ENCODE measurements at regions not wholly inside any gene's neighbourhood (a gene's known extent, or its start where the extent isn't known, plus 50 kb on each side); places are given as distances from the start of the nearest gene placed in this dataset.

DNA sequence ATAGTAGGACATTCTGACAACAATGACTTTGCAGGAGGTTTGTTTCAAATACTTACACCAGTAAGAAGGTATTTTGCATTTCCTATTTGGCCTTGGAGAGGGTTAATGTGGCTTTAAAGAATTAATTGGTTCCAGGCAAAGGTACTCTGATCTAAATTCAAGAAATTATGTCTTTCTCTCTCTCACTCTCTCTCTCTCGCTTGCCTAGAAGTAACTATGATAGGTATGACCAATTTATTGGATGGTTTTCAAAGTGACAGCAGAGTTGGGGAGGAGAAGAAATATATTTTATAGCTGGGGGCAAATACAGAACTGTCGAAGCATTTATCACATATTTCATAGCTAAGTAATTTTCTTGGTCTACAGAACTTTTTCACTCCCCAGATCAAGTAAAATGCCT is 116.0 kb downstream of the ATP6V1G3 start:
- TF ChIP-seq, protein P1, sequence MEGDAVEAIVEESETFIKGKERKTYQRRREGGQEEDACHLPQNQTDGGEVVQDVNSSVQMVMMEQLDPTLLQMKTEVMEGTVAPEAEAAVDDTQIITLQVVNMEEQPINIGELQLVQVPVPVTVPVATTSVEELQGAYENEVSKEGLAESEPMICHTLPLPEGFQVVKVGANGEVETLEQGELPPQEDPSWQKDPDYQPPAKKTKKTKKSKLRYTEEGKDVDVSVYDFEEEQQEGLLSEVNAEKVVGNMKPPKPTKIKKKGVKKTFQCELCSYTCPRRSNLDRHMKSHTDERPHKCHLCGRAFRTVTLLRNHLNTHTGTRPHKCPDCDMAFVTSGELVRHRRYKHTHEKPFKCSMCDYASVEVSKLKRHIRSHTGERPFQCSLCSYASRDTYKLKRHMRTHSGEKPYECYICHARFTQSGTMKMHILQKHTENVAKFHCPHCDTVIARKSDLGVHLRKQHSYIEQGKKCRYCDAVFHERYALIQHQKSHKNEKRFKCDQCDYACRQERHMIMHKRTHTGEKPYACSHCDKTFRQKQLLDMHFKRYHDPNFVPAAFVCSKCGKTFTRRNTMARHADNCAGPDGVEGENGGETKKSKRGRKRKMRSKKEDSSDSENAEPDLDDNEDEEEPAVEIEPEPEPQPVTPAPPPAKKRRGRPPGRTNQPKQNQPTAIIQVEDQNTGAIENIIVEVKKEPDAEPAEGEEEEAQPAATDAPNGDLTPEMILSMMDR (tag by site-specific recombination; IDR thresholded peaks at IDR 0.05), result no peak
- TF ChIP-seq, protein P2, sequence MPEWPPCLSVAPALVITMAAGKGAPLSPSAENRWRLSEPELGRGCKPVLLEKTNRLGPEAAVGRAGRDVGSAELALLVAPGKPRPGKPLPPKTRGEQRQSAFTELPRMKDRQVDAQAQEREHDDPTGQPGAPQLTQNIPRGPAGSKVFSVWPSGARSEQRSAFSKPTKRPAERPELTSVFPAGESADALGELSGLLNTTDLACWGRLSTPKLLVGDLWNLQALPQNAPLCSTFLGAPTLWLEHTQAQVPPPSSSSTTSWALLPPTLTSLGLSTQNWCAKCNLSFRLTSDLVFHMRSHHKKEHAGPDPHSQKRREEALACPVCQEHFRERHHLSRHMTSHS (tag by site-specific recombination; IDR thresholded peaks at IDR 0.05), result no peak
- no peak for TF ChIP-seq ZNF76 (tag by site-specific recombination; IDR thresholded peaks at IDR 0.05; ENCODE audit: borderline replicate concordance, low read depth)
- TF ChIP-seq HOXA7 (CRISPR knock-in tag; IDR thresholded peaks at IDR 0.05; ENCODE audit: borderline replicate concordance), result no peak
- TF ChIP-seq ZNF169 (tag by site-specific recombination; IDR thresholded peaks at IDR 0.05), result no peak
- TF ChIP-seq ZNF140 (tag by site-specific recombination; IDR thresholded peaks at IDR 0.05), result no peak
- TF ChIP-seq, protein P3, sequence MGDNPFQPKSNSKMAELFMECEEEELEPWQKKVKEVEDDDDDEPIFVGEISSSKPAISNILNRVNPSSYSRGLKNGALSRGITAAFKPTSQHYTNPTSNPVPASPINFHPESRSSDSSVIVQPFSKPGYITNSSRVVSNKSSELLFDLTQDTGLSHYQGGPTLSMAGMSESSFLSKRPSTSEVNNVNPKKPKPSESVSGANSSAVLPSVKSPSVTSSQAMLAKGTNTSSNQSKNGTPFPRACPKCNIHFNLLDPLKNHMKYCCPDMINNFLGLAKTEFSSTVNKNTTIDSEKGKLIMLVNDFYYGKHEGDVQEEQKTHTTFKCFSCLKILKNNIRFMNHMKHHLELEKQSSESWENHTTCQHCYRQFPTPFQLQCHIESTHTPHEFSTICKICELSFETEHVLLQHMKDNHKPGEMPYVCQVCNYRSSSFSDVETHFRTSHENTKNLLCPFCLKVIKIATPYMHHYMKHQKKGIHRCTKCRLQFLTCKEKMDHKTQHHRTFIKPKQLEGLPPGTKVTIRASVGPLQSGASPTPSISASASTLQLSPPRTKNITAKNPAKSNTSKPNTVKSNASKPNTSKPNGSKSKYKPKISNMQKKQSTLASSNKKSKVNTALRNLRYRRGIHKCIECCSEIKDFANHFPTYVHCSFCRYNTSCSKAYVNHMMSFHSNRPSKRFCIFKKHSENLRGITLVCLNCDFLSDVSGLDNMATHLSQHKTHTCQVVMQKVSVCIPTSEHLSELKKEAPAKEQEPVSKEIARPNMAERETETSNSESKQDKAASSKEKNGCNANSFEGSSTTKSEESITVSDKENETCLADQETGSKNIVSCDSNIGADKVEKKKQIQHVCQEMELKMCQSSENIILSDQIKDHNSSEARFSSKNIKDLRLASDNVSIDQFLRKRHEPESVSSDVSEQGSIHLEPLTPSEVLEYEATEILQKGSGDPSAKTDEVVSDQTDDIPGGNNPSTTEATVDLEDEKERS (tag by site-specific recombination; IDR thresholded peaks at IDR 0.05), result no peak
- TF ChIP-seq ZNF202 (tag by site-specific recombination; IDR thresholded peaks at IDR 0.05; ENCODE audit: borderline replicate concordance), result no peak
- no peak for TF ChIP-seq SALL2 (tag by site-specific recombination; IDR thresholded peaks at IDR 0.05; ENCODE audit: borderline replicate concordance)
- TF ChIP-seq ZNF138 (tag by site-specific recombination; IDR thresholded peaks at IDR 0.05; ENCODE audit: borderline replicate concordance), result no peak
- no peak for TF ChIP-seq ZNF623 (tag by site-specific recombination; IDR thresholded peaks at IDR 0.05)
- TF ChIP-seq ZNF555 (tag by site-specific recombination; conservative IDR thresholded peaks at IDR 0.05), result no peak
- TF ChIP-seq ZNF629 (tag by site-specific recombination; IDR thresholded peaks at IDR 0.05), result no peak
- TF ChIP-seq TCF7L2 (IDR thresholded peaks at IDR 0.05; ENCODE audit: borderline replicate concordance, low read depth, low read length), result no peak
